Psoas muscle (tissue), 7 donors: ENCODE measurements at regions not wholly inside any gene's neighbourhood (a gene's known extent, or its start where the extent isn't known, plus 50 kb on each side); places are given as distances from the start of the nearest gene placed in this dataset.

Experiments used
- ATAC-seq, 4 donors: fragments of 200-7000 bp; cut with Tn5 transposase; one replicate each; pipeline ENCODE4 v1.9.1; 2020; ENCODE audit warnings: moderate library complexity in 3 of 4, mild to moderate bottlenecking in 2 of 4
- DNase-seq, 2 donors: peaks; one replicate each; pipeline ENCODE4 v3.0.0-alpha.2; 2020
- H3K27ac ChIP-seq: fragments of 200-600 bp; one replicate; pipeline ENCODE4 v1.8.0; 2022
- H3K27me3 ChIP-seq, 3 donors: fragments of 200-600 bp in 1 of 3; one replicate each; pipeline versions ENCODE4 v1.6.1 to v1.8.0; 2013 to 2022; ENCODE audit warnings: low read length in 2 of 3, mild to moderate bottlenecking in 2 of 3, moderate library complexity in 1 of 3; ENCODE audit not compliant: insufficient read depth in 3 of 3
- H3K36me3 ChIP-seq, 2 donors: fragments of 200-600 bp in 1 of 2; one replicate each; pipeline versions ENCODE4 v1.6.1 to v1.8.0; 2013 to 2022; ENCODE audit warnings: low read depth in 1 of 2, mild to moderate bottlenecking in 1 of 2, moderate library complexity in 1 of 2; ENCODE audit not compliant: insufficient read depth in 1 of 2
- H3K4me1 ChIP-seq: fragments of 200-600 bp; one replicate; pipeline ENCODE4 v1.8.0; 2022
- H3K4me3 ChIP-seq: fragments of 200-600 bp; one replicate; pipeline ENCODE4 v1.8.0; 2022; ENCODE audit warnings: mild to moderate bottlenecking
- H3K9me3 ChIP-seq: fragments of 200-600 bp; one replicate; pipeline ENCODE4 v1.8.0; 2022
- WGBS, 3 donors: extraction: QIAGEN DNeasy Blood & Tissue Kit; methylation state at CpG; one replicate each; pipeline versions ENCODE4 v1.1.6 to v1.1.7; 2013; 5-methylcytosine and 5-hydroxymethylcytosine counted together
- intact Hi-C, 2 donors: fragments of 100-400 bp; cut with DNase I; formaldehyde crosslinking; loops; one replicate each; pipeline versions ENCODE4 v1.11.0 to v1.14.2; 2022
- TF ChIP-seq, protein P1 (sequence below): fragments of 200-600 bp; IDR thresholded peaks from one replicate; pipeline ENCODE4 v1.8.0; 2022; ENCODE audit warnings: antibody characterized with exemption
- donor health status: healthy with polysubstance abuse.
- donor health status: DM: no; HTN: no; CAD: no; lungs with moderate emphysema.
- donor health status: Bipolar disorder and iron deficiency.
- donor health status: healthy.
- donor health status: DM: yes; HTN: yes; CAD: no.
- donor health status: DM: no; HTN: no; CAD: no.
- donor health status: DM: yes; HTN: yes; CAD: no.

DNA sequence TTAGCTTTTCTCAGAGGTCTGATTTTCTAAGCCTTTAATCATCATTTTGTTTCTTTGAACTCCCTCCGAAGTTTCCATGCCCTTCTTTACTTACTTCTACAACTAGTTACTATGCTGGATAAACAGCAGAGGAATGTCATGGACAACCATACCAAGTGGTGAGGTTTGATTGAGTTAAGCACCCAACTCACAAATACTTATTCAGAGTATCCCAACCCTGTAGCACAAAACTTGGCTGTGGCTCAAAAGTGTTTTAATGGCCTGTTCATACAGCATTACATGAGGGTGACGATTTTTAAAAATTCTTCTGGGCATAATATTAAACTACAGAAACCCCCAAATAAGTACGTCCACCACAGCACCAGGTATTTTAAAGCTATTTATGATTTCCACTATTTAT is 946.8 kb upstream of the SOX9 start:
- no peak for ATAC-seq
- intact Hi-C loops = no loop called here
- WGBS, 3 donors = 59 to 73% (median 67%) methylated on average over 3 of the region's 3 CpGs
- no peak overlapping the region for H3K27ac ChIP-seq
- H3K4me3 ChIP-seq = no peak overlapping the region
- no peak for DNase-seq
- H3K27me3 ChIP-seq = no peaks in the 10 kb centered on the region
- TF ChIP-seq, protein P1, sequence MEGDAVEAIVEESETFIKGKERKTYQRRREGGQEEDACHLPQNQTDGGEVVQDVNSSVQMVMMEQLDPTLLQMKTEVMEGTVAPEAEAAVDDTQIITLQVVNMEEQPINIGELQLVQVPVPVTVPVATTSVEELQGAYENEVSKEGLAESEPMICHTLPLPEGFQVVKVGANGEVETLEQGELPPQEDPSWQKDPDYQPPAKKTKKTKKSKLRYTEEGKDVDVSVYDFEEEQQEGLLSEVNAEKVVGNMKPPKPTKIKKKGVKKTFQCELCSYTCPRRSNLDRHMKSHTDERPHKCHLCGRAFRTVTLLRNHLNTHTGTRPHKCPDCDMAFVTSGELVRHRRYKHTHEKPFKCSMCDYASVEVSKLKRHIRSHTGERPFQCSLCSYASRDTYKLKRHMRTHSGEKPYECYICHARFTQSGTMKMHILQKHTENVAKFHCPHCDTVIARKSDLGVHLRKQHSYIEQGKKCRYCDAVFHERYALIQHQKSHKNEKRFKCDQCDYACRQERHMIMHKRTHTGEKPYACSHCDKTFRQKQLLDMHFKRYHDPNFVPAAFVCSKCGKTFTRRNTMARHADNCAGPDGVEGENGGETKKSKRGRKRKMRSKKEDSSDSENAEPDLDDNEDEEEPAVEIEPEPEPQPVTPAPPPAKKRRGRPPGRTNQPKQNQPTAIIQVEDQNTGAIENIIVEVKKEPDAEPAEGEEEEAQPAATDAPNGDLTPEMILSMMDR = no peak
- H3K4me1 ChIP-seq = no peaks in the 10 kb centered on the region
- H3K9me3 ChIP-seq = no peaks in the 10 kb centered on the region
- H3K36me3 ChIP-seq = no peaks in the 10 kb centered on the region

DNA sequence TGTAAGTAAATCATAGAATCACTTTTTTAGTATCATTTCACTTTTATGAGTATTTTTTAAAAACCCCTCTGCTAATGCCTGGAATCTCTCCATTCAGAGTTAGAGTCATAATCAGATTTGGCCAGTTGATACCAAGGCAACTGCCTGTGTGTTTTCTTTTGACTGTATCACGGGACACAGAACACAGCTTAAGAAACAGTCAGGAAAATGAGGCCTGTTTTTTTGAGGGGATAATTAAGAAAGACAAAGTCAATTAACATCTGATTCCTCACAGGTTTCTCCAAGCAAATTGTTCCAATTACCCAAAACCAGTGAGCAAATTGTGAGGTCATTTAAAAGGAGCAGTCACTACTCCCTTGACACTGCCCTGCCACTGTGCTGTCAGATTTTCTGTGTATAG is 944.5 kb upstream of the SOX9 start:
- DNase-seq (no peak), ATAC-seq (no peak)
- no peaks in the 10 kb centered on the region for H3K4me1 ChIP-seq
- no peak overlapping the region for H3K27ac ChIP-seq
- 42 to 73% (median 67%) methylated on average over 1 of the region's 1 CpG for WGBS, 3 donors
- no peak overlapping the region for H3K4me3 ChIP-seq
- intact Hi-C loops = no loop called here
- no peaks in the 10 kb centered on the region for H3K9me3 ChIP-seq
- H3K27me3 ChIP-seq = no peaks in the 10 kb centered on the region
- no peaks in the 10 kb centered on the region for H3K36me3 ChIP-seq
- TF ChIP-seq, protein P1 = no peak

DNA sequence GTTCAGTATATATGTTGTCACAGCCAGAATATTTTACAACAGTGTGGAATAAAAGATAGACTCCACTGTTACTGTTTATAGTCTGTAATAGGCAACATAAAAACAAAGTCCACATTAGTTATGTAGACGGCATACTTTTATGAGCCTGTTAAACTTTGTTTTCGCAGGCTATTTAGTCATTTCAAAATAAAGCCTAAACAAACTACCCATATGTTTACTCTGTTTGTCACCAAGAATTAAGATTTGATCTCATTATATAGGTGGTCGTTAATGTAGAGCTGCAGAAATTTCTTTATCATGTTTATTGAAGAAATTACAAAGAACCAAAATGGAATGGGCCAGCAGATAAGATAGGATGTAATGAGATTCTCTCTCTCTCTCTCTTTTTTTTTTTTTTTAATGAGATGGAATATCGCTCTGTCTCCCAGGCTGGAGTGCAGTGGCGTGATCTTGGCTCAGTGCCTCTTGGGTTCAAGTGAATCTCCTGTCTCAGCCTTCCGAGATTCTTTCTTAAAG is 943.8 kb upstream of the SOX9 start:
- no peak for ATAC-seq
- WGBS, 3 donors = 78 to 87% (median 85%) methylated on average over 6 of the region's 6 CpGs
- intact Hi-C loops = no loop called here
- TF ChIP-seq, protein P1 = no peak
- Histone ChIP-seq H3K4me3 (no peak overlapping the region), H3K4me1 (no peaks in the 10 kb centered on the region), H3K9me3 (no peaks in the 10 kb centered on the region), H3K27ac (no peak overlapping the region), H3K36me3 (no peaks in the 10 kb centered on the region), H3K27me3 (no peaks in the 10 kb centered on the region)
- DNase-seq = no peak

DNA sequence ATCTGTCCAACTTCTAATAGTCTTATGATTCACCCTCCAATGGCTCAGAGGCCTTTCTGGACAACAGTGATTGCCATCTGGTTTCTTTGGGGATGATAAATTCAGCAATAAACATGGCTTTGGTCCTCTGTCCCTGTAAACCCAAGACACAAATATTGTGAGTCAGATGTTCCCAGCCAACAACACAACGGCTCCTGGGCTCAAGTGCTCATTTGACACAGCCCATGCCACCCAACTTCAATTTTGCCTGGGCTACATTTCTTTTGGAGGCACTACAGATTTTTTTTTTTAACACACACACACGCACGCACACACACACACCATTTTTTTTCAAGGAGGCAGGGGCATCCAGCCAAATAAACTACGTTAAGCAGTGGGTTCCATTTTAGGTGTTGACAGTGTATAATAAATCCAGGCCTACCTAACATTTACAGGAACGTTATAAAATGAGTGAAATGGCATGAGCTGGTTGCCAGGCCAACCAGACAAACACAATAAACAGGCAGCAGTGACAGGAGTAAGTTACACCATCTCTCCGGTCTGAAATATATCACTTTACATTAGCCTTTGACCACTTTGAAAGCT is 939.9 kb upstream of the SOX9 start:
- intact Hi-C loops = no loop called here
- no peaks in the 10 kb centered on the region for H3K4me1 ChIP-seq
- H3K36me3 ChIP-seq = no peaks in the 10 kb centered on the region
- TF ChIP-seq, protein P1 = no peak
- WGBS, 3 donors = 13 to 27% (median 13%) methylated on average over 6 of the region's 6 CpGs
- no peaks in the 10 kb centered on the region for H3K9me3 ChIP-seq
- H3K27ac ChIP-seq = no peak overlapping the region
- no peak for DNase-seq
- H3K4me3 ChIP-seq = no peak overlapping the region
- ATAC-seq = peak in 1 of 4 donors; percentile 41
- no peaks in the 10 kb centered on the region for H3K27me3 ChIP-seq
